GM18873 (cell line): ENCODE measurements at regions not wholly inside any gene's neighbourhood (a gene's known extent, or its start where the extent isn't known, plus 50 kb on each side); places are given as distances from the start of the nearest gene placed in this dataset.
"Not testable (repeated sequence)": the region's sequence is repeated elsewhere in the genome, so short reads cannot be mapped to it uniquely, and the experiment has no call there.

Source experiments
- ATAC-seq: cut with Tn5 transposase; IDR thresholded peaks from one replicate; pipeline ENCODE4 v1.9.1; 2021; ENCODE audit warnings: mild to moderate bottlenecking, moderate library complexity, moderate number of reproducible peaks; ENCODE audit not compliant: unreplicated experiment, low FRiP score

DNA sequence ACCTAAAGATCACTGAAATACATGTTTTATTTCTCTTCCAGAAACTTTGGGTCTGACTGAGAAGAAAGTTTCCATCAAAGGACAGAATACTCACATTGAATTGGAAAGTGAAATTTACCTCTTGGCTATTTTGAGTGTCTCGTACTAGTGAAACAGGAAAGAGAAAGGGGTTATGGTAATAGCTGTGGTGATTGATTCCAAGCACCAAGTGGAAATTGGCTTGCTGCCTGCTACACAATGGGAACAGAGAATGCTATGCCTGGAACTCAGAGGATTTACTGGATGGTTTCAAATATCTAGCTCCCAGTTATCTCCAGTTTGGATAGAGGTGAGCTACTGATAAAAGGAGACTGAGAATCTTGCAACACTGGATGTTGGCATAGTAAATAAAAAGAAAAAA, 492.8 kb upstream of the FSIP2 start:
- ATAC-seq: no peak

DNA sequence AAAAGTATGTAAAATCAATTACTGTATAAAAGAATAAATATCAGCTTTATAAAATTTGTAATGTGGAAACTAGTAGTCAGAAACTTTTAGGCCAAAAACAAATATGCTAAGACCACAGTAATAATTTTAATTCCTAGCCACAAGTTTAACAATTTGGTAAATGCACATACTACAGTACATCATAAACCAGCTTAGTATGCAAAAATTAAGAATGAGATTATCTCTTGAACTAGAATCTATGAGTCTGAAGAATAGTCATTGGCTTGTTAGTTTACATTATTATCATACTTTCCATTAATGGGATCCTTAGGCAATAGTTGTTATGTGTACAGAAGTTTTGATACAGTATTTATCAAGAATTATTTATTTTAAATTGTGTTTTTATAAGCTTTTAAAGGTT, 491.9 kb upstream of the FSIP2 start:
- ATAC-seq: no peak

DNA sequence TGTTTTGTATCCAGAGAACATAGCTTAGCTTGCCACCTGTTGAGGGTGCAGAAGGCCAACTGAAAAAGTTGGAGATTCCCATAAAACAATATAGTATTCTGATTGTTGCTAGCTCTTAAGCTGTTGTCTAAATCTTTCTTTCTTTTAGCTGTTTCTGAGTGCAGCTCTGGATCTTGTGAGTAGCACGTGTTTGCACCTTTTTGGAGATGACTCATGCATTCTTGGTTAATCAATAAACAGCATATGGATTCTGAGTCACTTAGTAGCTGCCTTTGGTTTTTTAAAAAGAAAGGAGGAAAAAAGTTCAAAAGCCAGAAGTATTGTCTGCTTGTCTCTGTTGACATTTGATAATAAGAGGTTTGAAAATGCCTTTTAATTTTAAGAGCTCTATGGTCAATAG, 483.0 kb upstream of the FSIP2 start:
- ATAC-seq: no peak

DNA sequence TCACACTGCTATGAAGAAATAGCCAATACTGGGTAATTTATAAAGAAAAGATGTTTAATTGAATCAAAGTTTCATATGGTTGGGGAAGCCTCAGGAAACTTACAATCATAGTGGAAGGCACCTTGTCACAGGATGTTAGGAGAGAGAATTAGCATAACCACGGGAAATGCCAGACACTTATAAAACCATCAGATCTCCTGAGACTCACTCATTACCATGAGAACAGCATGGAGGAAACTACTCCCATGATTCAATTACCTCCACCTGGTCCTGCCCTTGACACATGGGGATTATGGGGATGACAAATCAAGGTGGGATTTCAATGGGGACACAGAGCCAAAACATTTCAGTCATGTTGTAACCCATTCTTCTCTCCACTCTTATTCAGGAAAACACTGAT, 472.9 kb upstream of the FSIP2 start:
- no peak for ATAC-seq

DNA sequence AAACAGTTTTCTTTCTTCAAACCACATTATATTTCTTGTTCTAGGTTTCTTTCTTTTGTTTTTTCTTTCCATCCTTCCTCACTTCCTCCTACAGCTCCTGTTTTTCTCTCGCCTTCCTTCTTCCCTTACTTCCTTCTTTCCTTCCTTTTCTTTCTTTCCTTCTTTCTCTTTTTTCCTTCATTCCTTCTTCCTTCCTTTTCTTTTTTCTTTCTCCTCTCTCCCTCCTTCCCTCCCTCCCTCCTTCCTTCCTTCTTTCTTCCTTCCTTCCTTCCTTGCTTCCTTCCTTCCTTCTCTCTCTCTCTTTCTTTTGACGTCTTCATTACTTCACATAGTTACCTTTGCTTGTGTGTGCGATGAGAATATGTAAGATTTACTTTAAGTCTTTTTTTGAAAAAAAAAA, 470.0 kb upstream of the FSIP2 start:
- no peak for ATAC-seq

DNA sequence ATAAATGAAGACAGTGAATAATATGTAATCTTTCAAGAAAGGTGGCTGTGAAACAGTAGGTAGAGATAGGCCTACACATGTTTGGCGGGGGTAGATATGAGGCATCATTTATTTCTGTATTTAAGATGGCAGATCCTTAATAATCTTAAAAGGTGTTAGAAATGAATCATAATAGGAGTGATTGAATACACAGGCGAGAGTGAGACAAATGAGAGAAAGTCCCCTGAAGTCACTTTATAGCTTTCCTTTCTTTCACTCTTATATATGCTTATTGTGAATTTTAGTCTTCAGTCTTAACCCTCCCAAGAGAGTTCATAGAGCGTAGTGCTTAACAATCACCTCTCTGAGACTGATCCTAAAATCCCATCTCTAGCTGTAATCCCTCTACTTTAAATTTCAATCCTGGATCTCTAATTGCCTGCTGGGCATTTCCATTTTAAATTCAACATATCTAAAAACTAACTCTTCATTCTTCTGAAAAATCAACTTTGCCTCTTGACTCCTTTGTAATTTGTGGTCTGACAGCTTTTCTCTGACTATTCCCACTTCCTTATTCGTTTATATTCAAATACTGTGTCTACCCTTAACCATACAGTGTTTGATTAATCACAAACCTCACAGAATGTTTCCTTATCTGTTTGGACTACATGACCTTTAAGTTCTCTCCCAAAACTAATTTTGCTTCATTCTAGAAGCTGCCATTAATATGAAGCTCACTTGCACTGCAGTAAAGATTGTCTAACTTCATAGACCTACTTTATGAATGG, 463.7 kb upstream of the FSIP2 start:
- ATAC-seq: no peak

DNA sequence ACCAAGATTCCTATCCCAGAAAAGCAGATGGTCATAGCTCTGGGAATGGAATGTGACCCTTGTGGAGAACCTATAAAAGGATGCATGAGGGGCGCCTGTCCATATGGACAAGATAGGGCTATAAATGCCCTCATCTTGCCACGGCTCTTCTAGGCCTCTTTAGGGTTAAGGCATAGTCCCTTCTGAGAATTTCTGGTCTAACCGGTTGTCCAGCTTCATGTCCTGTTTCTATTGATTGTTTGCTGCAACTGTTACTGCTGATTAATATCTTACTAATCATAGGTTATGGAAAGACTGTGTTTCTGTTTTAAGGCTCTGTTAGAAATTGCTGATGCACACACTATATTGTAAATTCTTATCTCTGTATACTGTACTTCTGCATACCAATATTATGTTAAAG, 462.6 kb upstream of the FSIP2 start:
- not testable (repeated sequence) for ATAC-seq

DNA sequence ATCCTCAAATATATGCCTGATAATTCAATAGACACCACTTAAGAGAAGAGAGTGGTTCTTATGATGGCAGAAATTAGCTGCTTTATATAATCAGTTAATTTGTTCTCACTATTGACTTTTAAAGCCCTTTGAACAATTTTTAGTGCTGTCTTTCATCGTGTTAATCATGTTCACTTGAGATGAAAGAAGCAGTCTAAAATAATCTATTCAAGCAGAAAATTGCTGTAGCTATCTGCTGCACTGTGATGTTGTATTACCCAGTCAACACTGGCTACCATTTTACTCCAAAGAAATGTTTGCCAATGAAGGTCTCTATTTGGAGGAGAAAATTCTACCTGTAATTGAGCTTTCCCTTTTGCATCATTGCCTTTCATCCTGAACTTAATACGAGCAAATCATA, 459.8 kb upstream of the FSIP2 start:
- no peak for ATAC-seq

DNA sequence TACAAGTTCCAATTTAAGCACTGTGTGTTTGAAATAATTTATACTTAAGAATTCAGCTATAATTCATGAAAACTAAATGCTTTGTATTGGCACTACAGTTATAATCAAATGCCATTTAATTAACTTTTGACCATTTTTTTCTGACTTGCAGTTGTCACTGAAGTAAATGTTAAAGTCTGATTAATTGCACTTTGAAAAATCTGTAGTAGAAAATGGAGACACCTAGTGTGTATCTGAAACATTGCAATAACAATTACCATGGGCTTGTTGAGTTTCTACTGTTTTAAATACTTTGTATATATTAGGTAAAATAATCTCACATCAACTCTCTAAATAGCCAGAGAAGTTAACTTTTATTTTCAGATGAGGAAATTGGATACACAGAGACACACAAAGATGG, 458.6 kb upstream of the FSIP2 start:
- no peak for ATAC-seq

DNA sequence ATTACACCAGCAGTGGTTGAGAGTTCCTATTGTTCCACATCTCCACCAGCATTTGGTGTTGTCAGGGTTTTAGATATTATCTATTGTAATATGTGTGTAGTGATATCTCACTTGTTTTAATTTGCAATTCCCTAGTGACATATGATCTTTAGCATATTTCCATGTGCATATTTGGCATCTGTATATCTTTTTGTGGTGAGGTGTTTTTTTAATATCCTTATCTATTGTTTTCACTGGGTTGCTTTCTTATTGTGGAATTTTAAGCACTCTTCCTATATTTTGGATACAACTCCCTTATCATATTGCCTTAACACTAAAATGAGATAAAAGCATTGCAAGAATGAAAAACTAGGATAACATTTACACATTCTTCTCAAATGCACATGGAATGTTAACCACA, 453.9 kb upstream of the FSIP2 start:
- ATAC-seq: no peak

DNA sequence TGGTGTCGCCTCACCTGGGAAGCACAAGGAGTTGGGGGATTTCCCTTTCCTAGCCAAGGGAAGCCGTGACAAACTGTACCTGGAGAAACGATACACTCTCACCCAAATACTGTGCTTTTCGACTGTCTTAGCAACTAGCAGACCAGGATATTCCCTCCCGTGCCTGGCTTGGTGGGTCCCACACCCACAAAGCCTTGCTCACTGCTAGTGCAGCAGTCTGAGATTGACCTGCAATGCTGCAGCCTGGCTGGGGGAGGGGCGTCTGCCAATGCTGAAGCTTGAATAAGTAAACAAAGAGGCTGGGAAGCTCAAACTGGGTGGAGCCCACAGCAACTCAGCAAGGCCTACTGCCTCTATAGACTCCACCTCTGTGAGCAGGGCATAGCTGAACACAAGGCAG, 448.6 kb upstream of the FSIP2 start:
- ATAC-seq: not testable (repeated sequence)

DNA sequence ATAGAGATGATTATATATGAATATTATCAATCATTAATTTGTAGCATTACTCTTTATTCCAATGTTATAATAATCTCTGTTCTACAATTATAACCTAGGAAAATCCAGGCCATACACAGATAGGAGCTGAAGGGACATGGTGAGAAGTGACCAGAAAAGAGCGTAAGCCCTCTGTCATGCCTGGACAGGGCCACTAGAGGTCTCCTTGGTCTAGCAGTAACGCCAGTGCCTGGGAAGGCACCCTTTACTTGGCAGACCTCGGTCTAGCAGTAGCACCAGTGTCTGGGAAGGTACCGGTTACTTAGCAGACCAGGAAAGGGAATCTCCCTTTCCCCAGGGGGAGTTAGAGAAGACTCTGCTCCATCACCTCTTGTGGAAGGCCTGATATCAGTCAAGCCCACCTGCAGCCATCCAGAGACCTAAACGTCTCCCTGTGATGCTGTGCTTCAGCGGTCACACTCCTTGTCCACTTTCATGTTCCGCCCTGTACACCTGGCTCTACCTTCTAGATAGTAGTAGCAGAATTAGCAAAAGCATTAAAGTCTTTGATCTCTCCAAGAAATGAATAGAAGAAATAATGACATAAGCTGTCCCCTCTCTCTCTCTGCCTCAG, 447.5 kb upstream of the FSIP2 start:
- ATAC-seq: peak; percentile 73

DNA sequence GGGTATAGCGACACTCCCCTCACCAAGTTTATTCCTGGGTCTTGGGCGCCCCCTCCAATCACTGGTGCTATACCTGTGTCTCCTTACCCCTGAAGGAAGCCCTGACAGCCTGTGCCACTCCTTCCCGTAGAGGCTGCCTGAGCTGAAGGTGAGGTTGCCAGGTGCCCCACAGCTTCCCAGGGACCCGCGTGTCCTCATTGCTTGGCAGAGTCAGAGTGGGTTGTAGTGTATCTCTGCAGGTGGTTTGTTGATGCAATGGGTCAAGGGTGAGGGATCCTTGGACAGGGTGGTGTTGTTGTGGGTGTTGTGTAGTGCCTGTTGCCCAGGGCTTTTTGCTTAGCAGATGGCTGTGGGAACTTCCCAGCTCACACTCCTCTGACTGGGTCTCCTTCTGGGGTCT, 438.7 kb upstream of the FSIP2 start:
- no peak for ATAC-seq

DNA sequence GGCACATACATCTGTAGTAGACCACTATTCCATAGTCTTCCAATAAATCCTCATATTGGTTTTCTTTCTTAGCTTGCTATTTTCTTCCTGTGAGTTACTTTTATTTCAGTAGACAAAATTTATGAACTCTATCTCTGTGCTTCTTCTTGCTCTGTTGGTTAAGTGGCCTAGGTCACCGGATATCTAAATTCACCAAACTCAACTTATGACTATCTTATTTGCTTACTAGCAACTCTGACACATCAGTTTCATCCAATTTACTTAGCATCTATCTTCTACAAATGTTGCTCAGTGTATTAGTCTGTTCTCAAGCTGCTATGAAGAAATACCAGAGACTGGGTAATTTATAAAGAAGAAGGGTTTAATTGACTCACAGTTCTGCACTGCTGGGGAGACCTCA, 432.5 kb upstream of the FSIP2 start:
- ATAC-seq: no peak

DNA sequence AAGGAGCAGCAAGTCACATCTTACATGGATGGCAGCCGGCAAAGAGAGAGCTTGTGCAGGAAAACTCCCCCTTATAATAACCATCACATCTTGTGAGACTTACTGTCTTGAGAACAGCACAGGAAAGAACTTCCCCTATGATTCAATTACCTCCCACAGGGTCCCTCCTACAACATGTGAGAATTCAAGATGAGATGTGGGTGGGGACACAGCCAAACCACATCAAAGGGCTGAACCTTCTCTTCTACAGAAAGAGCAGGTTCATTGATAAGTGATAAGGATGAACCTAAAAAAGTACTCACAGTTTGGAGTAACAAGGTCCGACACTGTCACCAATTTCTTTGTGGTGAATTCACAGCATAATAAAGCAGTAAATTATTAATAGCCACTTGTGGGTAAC, 422.2 kb upstream of the FSIP2 start:
- no peak for ATAC-seq

DNA sequence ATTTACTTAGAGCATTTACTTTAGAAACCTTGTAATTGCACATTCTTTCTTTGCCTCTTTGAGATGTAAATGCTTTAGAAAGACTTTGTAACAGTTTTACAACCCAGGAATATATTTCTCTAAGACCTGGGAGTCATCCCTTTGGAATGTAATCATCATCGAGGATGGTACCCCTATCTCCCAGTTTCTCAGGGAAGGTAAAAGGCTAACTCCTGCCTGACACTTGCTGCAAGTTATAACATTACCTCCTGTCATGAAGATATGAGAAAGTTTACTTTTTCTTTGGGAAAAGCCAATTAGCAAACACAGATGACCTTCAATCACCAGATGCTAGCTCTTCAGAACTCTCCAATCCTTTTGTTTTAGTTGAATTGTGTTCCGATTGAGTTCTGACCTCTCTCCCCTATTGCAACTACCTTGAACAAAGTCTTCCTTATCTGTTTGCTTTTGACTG, 420.3 kb upstream of the FSIP2 start:
- no peak for ATAC-seq

DNA sequence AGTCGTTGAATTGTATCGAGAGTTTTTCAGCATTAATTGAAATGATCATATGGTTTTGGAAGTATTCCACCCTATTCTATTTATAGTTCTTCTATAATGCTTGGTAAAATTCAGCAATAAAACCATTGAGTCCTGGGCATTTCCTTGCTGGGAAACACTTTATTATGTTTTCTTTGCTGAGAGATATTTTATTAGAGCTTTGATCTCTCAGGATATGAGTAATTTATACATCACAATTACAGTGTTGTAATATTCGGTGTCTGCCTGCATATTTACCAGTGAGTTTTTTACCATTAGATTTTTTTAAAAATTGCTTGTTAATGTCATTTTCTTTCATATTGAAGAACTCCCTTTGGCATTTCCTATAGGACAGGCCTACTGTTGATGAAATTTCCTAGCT, 402.7 kb upstream of the FSIP2 start:
- no peak for ATAC-seq

DNA sequence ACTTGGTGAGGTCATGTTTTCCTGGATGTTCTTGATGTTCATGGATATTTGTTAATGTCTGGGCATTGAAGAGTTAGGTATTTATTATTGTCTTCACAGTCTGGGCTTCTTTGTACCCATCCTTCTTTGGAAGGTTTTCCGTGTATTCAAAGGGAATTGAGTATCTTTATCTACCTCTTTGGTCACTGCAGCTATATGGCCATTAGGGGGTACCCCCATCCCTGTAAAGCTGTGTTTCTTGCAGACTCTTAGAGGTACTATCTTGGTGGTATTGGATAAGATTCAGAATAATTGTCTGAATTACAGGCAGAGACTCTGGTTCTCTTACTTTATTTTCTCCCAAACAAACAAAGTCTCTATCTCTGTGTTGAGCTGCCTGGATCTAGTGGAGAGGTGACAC, 401.6 kb upstream of the FSIP2 start:
- no peak for ATAC-seq

DNA sequence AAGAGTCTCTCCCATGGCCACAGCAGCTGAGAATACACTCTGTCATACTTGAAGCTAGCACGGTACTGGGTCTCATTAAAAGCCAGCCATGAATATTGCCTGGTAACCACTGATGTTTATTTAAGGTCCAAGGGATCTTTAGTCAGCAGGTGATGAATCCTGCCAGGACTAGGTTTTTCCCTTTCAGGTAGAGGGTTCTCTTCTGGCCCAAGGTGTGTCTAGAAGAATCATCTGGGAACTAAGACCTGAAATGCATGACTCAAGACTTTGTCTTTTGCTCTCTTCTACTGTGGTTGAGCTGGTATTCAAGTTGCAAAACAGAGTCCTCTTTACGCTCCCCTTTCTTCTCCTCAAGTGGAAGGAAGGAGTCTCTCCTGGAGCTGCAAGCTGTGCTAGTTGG, 400.5 kb upstream of the FSIP2 start:
- no peak for ATAC-seq

DNA sequence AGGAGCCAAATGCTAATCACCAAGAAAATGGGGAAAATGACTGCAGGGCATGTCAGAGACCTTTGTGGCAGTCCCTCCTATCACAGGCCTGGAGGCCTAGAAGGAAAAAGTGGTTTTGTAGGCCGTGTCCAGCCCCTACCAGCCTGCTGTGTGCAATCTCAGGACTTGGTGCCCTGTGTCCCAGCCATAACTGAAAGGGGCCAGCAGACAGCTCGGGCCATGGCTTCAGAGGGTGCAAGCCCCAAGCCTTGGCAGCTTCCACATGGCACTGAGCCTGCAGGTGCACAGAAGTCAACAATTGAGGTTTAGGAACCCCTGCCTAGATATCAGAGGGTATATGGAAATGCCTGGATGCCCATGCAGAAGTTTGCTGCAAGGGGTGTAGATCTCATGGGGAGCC, 391.2 kb upstream of the FSIP2 start:
- no peak for ATAC-seq

DNA sequence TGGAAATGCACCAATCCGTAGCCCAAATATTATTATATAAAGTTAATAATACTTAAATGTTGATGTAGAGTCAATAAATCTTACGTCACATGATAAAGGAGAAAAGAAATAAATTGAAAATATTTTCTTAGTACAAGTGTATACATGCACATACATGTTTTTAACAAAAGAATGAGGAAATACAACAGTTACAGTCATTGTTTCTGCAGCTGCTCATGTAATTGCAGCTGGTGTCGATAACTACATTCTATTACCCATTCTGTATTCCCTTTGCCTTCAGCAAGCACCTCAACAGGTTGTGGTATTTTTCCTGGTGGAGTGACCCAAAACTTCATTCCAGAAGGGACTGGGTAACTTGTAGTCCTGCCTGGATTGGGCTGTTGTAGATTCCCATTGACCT, 377.8 kb upstream of the FSIP2 start:
- no peak for ATAC-seq

DNA sequence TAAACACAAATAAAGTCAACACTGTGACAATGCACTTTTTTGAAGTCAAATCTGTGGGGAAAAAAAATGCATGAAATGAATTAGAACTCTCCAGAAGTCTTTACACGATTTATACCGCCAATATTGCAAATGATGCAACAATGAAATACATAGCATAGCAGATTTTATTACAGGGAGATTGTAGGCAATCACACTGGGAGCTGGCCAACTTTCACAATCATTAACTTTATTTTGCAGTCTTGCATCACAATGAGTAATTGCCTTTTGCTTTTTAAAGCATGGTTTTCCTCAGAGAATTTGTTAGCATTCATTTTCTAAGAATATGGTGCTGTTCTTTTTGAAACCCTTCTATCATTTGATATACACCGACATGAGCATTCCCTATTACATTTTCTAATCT, 366.4 kb upstream of the FSIP2 start:
- ATAC-seq: no peak
